Mammary epithelial cell (primary cell): ENCODE measurements at regions not wholly inside any gene's neighbourhood (a gene's known extent, or its start where the extent isn't known, plus 50 kb on each side); places are given as distances from the start of the nearest gene placed in this dataset.

Source experiments
- CTCF ChIP-seq, 2 donors: IDR thresholded peaks in 1 of 2; conservative IDR thresholded peaks in 1 of 2; 2 replicates each; pipeline ENCODE4 v1.5.1; 2011 to 2012; ENCODE audit warnings: inconsistent platforms in 2 of 2, low read length in 2 of 2, mild to moderate bottlenecking in 2 of 2, control low read depth in 1 of 2, low read depth in 1 of 2; ENCODE audit not compliant: insufficient read depth in 1 of 2; ENCODE audit errors: extremely low read depth in 1 of 2
- EZH2 ChIP-seq: IDR thresholded peaks from 2 replicates; pipeline ENCODE4 v1.6.1; 2012; ENCODE audit warnings: low read length, inconsistent platforms, borderline replicate concordance

GRCh38 chr2:190150413-190150812, 87.9 kb upstream of the MSTN start:
- no peak for TF ChIP-seq EZH2
- no peak for TF ChIP-seq CTCF (conservative IDR thresholded peaks at IDR 0.05 in 1 of 2, IDR thresholded peaks at IDR 0.05 in 1 of 2; ENCODE audit: extremely low read depth in 1 of 2, insufficient read depth in 1 of 2, low read depth in 1 of 2, low read length in 2 of 2)
